NCI-H2107 treated with DMSO at 0.1 percent for 48 hours (cell line): ENCODE measurements at regions not wholly inside any gene's neighbourhood (a gene's known extent, or its start where the extent isn't known, plus 50 kb on each side); places are given as distances from the start of the nearest gene placed in this dataset.

Experiments used
- DNase-seq: peaks from one replicate; lab custom pipeline; 2025; ENCODE audit not compliant: unreplicated experiment; lab: John Stamatoyannopoulos, UW

- DNase-seq, result no peak
Measured at GRCh38 chr5:105392710-105393149, 1830.1 kb upstream of the NUDT12 start.

GRCh38 chr5:105392122-105392709 is 1829.6 kb upstream of the NUDT12 start:
- DNase-seq, result no peak

GRCh38 chr5:105380126-105380525 is 1817.5 kb upstream of the NUDT12 start:
- no peak for DNase-seq

- no peak for DNase-seq
Measured at GRCh38 chr5:105371169-105371568, 1808.6 kb upstream of the NUDT12 start.

GRCh38 chr5:105350486-105351140 is 1788.0 kb upstream of the NUDT12 start:
- DNase-seq, result no peak

- DNase-seq, result no peak
Measured at GRCh38 chr5:105331558-105331957, 1769.0 kb upstream of the NUDT12 start.

- DNase-seq, result no peak
Measured at GRCh38 chr5:105330185-105330584, 1767.6 kb upstream of the NUDT12 start.

- no peak for DNase-seq
Measured at GRCh38 chr5:105304859-105305258, 1742.3 kb upstream of the NUDT12 start.

- no peak for DNase-seq
Measured at GRCh38 chr5:105288946-105289345, 1726.4 kb upstream of the NUDT12 start.

GRCh38 chr5:105283134-105283533 is 1720.5 kb upstream of the NUDT12 start:
- no peak for DNase-seq

- DNase-seq, result no peak
Measured at GRCh38 chr5:105274079-105274478, 1711.5 kb upstream of the NUDT12 start.

GRCh38 chr5:105263515-105263914 is 1700.9 kb upstream of the NUDT12 start:
- no peak for DNase-seq

GRCh38 chr5:105259581-105260217 is 1697.1 kb upstream of the NUDT12 start:
- DNase-seq, result no peak

GRCh38 chr5:105238561-105238960 is 1676.0 kb upstream of the NUDT12 start:
- DNase-seq, result no peak

GRCh38 chr5:105230516-105231157 is 1668.0 kb upstream of the NUDT12 start:
- DNase-seq, result no peak

GRCh38 chr5:105218018-105218417 is 1655.4 kb upstream of the NUDT12 start:
- DNase-seq, result no peak

GRCh38 chr5:105213078-105213477 is 1650.5 kb upstream of the NUDT12 start:
- no peak for DNase-seq

- DNase-seq, result no peak
Measured at GRCh38 chr5:105207066-105207465, 1644.5 kb upstream of the NUDT12 start.

GRCh38 chr5:105197531-105197930 is 1634.9 kb upstream of the NUDT12 start:
- no peak for DNase-seq

GRCh38 chr5:105195765-105196164 is 1633.2 kb upstream of the NUDT12 start:
- DNase-seq, result no peak

GRCh38 chr5:105172918-105173317 is 1610.3 kb upstream of the NUDT12 start:
- no peak for DNase-seq

GRCh38 chr5:105168806-105169205 is 1606.2 kb upstream of the NUDT12 start:
- DNase-seq, result no peak
